Heart right ventricle (tissue), 16 donors: ENCODE measurements at regions not wholly inside any gene's neighbourhood (a gene's known extent, or its start where the extent isn't known, plus 50 kb on each side); places are given as distances from the start of the nearest gene placed in this dataset.

Experiments
- ATAC-seq, 8 donors: fragments of 200-7000 bp; cut with Tn5 transposase; one replicate each; pipeline ENCODE4 v1.9.1; 2020; ENCODE audit warnings: mild to moderate bottlenecking in 8 of 8, moderate library complexity in 8 of 8, moderate number of reproducible peaks in 1 of 8
- DNase-seq, 2 donors: peaks; one replicate each; pipeline ENCODE4 v3.0.0-alpha.2; 2020
- H3K27ac ChIP-seq, 10 donors: fragments of 200-600 bp; sonication (generic) in 2 of 10; one replicate each; pipeline versions ENCODE4 v1.5.0 to v1.8.0; 2020 to 2022; ENCODE audit warnings: mild to moderate bottlenecking in 3 of 10
- H3K27me3 ChIP-seq, 7 donors: fragments of 200-600 bp; one replicate each; pipeline ENCODE4 v1.8.0; 2021 to 2022; ENCODE audit warnings: mild to moderate bottlenecking in 2 of 7
- H3K36me3 ChIP-seq, 9 donors: fragments of 200-600 bp; sonication (generic) in 1 of 9; one replicate each; pipeline versions ENCODE4 v1.5.0 to v1.8.0; 2020 to 2022; ENCODE audit warnings: mild to moderate bottlenecking in 2 of 9
- H3K4me1 ChIP-seq, 9 donors: fragments of 200-600 bp; sonication (generic) in 1 of 9; one replicate each; pipeline versions ENCODE4 v1.5.0 to v1.8.0; 2020 to 2022; ENCODE audit warnings: mild to moderate bottlenecking in 4 of 9
- H3K4me3 ChIP-seq, 10 donors: fragments of 200-600 bp; sonication (generic) in 2 of 10; one replicate each; pipeline versions ENCODE4 v1.5.0 to v1.8.0; 2020 to 2022; ENCODE audit warnings: mild to moderate bottlenecking in 7 of 10, moderate library complexity in 2 of 10
- H3K9me3 ChIP-seq, 11 donors: fragments of 200-600 bp in 10 of 11; sonication (generic) in 2 of 11; one replicate each; pipeline versions ENCODE4 v1.5.0 to v1.8.0; 2013 to 2022; ENCODE audit warnings: mild to moderate bottlenecking in 2 of 11, control low read depth in 1 of 11, moderate library complexity in 1 of 11
- WGBS, 2 donors: extraction: QIAGEN DNeasy Blood & Tissue Kit; methylation state at CpG; one replicate each; pipeline ENCODE4 v1.1.7; 2013; ENCODE audit warnings: inconsistent platforms in 1 of 2; 5-methylcytosine and 5-hydroxymethylcytosine counted together
- intact Hi-C, 10 donors: fragments of 100-400 bp; cut with DNase I; formaldehyde crosslinking; loops; one replicate each; pipeline versions ENCODE4 v1.11.1 to v1.14.2; 2022
- TF ChIP-seq, protein P1 (sequence below), 9 donors: fragments of 200-600 bp; sonication (generic) in 2 of 9; IDR thresholded peaks; one replicate each; pipeline versions ENCODE4 v1.5.0 to v1.8.0; 2021 to 2022; ENCODE audit warnings: antibody characterized with exemption in 9 of 9, mild to moderate bottlenecking in 5 of 9, moderate library complexity in 1 of 9
- donor health status: Arrhythmogenic right ventricular cardiomyopathy.
- donor health status: ischemic (EF 13 %, LVEDD 7.1; RV severe dilation, severe dysfunction).
- donor health status: healthy with polysubstance abuse.
- donor health status: DM: no; HTN: yes; CAD: no.
- donor health status: DM: no; HTN: no; CAD: no.
- donor health status: ischemic (EF 25% LVEDD 6.9; RV normal size, moderate dysfunction).
- donor health status: ischemic (EF 25% LVEDD 5.7; RV mildly dilated, moderate dysfunction).
- donor health status: healthy.
- donor health status: DM: yes; HTN: yes; CAD: no.
- donor health status: Ischemic cardiomyopathy.
- donor health status: ischemic (EF 35%, LVEDD 5.7; RV mildly dilated, moderate dysfunction).
- donor health status: nonischemic (EF 11% LVEDD 7.7; RV severe dilation, severe dysfunction).
- donor health status: DM: yes; HTN: yes; CAD: no.
- donor health status: PGD.
- donor health status: ischemic (EF 29% LVEDD 5.4; RV normal size, mild dysfunction).
- donor health status: nonischemic (EF 23%, LVEDD 6.1; RV moderate dilation, normal function).

- TF ChIP-seq, protein P1, sequence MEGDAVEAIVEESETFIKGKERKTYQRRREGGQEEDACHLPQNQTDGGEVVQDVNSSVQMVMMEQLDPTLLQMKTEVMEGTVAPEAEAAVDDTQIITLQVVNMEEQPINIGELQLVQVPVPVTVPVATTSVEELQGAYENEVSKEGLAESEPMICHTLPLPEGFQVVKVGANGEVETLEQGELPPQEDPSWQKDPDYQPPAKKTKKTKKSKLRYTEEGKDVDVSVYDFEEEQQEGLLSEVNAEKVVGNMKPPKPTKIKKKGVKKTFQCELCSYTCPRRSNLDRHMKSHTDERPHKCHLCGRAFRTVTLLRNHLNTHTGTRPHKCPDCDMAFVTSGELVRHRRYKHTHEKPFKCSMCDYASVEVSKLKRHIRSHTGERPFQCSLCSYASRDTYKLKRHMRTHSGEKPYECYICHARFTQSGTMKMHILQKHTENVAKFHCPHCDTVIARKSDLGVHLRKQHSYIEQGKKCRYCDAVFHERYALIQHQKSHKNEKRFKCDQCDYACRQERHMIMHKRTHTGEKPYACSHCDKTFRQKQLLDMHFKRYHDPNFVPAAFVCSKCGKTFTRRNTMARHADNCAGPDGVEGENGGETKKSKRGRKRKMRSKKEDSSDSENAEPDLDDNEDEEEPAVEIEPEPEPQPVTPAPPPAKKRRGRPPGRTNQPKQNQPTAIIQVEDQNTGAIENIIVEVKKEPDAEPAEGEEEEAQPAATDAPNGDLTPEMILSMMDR (IDR thresholded peaks at IDR 0.05): no peak
- intact Hi-C loops: no loop called here
- H3K27me3 ChIP-seq: no peaks in the 10 kb centered on the region
- no peak for ATAC-seq
- H3K36me3 ChIP-seq: no peaks in the 10 kb centered on the region
- no peak overlapping the region for H3K27ac ChIP-seq
- peaks cover 0 to 13% (median 0%) of the 10 kb centered on the region in 9 donors for H3K4me1 ChIP-seq
- DNase-seq: no peak
- no peak overlapping the region for H3K4me3 ChIP-seq
- 67 to 73% methylated on average over 9 of the region's 9 CpGs for WGBS, 2 donors
- H3K9me3 ChIP-seq: peaks cover 0 to 19% (median 0%) of the 10 kb centered on the region in 11 donors
Observed at GRCh38 chr11:44445500-44446365, 119.7 kb upstream of the CD82 start.

DNA sequence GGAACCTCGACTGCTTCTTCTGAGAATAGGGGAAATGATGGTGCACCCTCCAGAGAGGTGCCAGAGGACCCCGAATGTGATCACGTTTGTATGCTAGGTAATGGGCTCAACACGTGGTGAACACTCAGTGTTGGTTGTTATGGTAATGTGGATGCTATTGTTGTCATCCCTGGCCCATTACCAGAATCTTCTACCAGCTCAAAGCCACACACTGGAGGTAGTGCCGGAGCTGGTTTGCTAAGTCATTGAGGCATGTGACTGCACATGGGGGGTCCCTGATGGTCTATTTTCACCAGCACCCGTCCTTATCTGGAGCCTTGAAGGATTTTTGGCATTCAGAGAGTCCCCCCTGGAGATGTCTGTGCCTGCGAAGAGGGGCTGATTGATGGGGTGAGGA lies 119.1 kb upstream of the CD82 start:
- TF ChIP-seq, protein P1 (IDR thresholded peaks at IDR 0.05): no peak
- Histone ChIP-seq H3K4me1 (peaks cover 0 to 15% (median 0%) of the 10 kb centered on the region in 9 donors), H3K27ac (no peak overlapping the region), H3K36me3 (no peaks in the 10 kb centered on the region), H3K27me3 (no peaks in the 10 kb centered on the region), H3K9me3 (peaks cover 0 to 15% (median 0%) of the 10 kb centered on the region in 11 donors), H3K4me3 (no peak overlapping the region)
- intact Hi-C loops: no loop called here
- ATAC-seq (no peak), DNase-seq (no peak)
- WGBS, 2 donors: 65 to 72% methylated on average over 7 of the region's 7 CpGs

GRCh38 chr11:44446996-44447771 lies 118.3 kb upstream of the CD82 start:
- TF ChIP-seq, protein P1 (IDR thresholded peaks at IDR 0.05): no peak
- no peak overlapping the region for H3K27ac ChIP-seq
- no peaks in the 10 kb centered on the region for H3K27me3 ChIP-seq
- intact Hi-C loops: no loop called here
- no peak overlapping the region for H3K4me3 ChIP-seq
- 91 to 93% methylated on average over 9 of the region's 9 CpGs for WGBS, 2 donors
- H3K4me1 ChIP-seq: peaks cover 0 to 18% (median 0%) of the 10 kb centered on the region in 9 donors
- peaks cover 0 to 7% (median 0%) of the 10 kb centered on the region in 11 donors for H3K9me3 ChIP-seq
- DNase-seq: no peak
- no peak for ATAC-seq
- no peaks in the 10 kb centered on the region for H3K36me3 ChIP-seq

GRCh38 chr11:44450295-44450932 lies 115.0 kb upstream of the CD82 start:
- no peaks in the 10 kb centered on the region for H3K27me3 ChIP-seq

More at GRCh38 chr11:44450295-44450932, 115.0 kb upstream of the CD82 start:
- Histone ChIP-seq H3K4me3 (no peak overlapping the region), H3K9me3 (no peaks in the 10 kb centered on the region), H3K36me3 (no peaks in the 10 kb centered on the region), H3K27ac (peak overlapping the region in 7 of 10 donors; percentile 27 to 74 (median 70)), H3K4me1 (peaks cover 0 to 40% (median 10%) of the 10 kb centered on the region in 9 donors)
- ATAC-seq (peak; percentile 27 to 90 (median 82)), DNase-seq (peak; percentile 54 to 80)
- 57 to 74% methylated on average over 10 of the region's 10 CpGs for WGBS, 2 donors
- TF ChIP-seq, protein P1 (IDR thresholded peaks at IDR 0.05): no peak
- intact Hi-C loops: loop anchor here in 2 of 10 donors (2.0 to 10.0 kb wide), 2 partner anchors 14 to 86 kb away; no protein-coding TSS in a partner anchor
